GM12801 (cell line): ENCODE measurements at regions not wholly inside any gene's neighbourhood (a gene's known extent, or its start where the extent isn't known, plus 50 kb on each side); places are given as distances from the start of the nearest gene placed in this dataset.

Source experiments
- TF ChIP-seq, protein P1 (sequence below): IDR thresholded peaks from one replicate; pipeline ENCODE4 v1.5.1; 2011; ENCODE audit warnings: control low read depth; ENCODE audit not compliant: insufficient read length; ENCODE audit errors: extremely low read depth

GRCh38 chr15:69612112-69612511 is 159.5 kb downstream of the RPLP1 start:
- TF ChIP-seq, protein P1, sequence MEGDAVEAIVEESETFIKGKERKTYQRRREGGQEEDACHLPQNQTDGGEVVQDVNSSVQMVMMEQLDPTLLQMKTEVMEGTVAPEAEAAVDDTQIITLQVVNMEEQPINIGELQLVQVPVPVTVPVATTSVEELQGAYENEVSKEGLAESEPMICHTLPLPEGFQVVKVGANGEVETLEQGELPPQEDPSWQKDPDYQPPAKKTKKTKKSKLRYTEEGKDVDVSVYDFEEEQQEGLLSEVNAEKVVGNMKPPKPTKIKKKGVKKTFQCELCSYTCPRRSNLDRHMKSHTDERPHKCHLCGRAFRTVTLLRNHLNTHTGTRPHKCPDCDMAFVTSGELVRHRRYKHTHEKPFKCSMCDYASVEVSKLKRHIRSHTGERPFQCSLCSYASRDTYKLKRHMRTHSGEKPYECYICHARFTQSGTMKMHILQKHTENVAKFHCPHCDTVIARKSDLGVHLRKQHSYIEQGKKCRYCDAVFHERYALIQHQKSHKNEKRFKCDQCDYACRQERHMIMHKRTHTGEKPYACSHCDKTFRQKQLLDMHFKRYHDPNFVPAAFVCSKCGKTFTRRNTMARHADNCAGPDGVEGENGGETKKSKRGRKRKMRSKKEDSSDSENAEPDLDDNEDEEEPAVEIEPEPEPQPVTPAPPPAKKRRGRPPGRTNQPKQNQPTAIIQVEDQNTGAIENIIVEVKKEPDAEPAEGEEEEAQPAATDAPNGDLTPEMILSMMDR, result no peak

- TF ChIP-seq, protein P1, result no peak
Observed at GRCh38 chr15:69613182-69613581, 160.6 kb downstream of the RPLP1 start.

GRCh38 chr15:69613988-69614387 is 161.4 kb downstream of the RPLP1 start:
- TF ChIP-seq, protein P1, result no peak

GRCh38 chr15:69615736-69616135 is 163.1 kb downstream of the RPLP1 start:
- TF ChIP-seq, protein P1, result no peak

DNA sequence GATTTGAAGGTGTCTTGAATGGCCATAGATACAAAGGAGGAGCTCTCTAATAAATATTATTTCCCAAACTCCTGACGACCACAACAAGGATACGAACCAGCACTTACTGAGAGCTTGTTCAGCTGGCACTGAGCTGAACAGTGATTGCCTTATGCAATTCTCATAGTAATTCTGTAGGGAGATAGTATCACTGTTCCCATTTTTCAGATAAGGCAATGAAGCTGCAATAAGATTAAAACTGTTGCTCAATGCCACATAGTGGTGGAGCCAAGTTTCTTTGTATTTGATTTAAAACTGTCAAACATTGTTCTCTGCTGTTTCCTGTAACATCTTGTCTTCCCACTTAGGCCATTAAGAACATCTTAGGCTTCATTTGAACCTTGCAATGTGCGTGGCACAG is 163.9 kb downstream of the RPLP1 start:
- TF ChIP-seq, protein P1, result no peak

DNA sequence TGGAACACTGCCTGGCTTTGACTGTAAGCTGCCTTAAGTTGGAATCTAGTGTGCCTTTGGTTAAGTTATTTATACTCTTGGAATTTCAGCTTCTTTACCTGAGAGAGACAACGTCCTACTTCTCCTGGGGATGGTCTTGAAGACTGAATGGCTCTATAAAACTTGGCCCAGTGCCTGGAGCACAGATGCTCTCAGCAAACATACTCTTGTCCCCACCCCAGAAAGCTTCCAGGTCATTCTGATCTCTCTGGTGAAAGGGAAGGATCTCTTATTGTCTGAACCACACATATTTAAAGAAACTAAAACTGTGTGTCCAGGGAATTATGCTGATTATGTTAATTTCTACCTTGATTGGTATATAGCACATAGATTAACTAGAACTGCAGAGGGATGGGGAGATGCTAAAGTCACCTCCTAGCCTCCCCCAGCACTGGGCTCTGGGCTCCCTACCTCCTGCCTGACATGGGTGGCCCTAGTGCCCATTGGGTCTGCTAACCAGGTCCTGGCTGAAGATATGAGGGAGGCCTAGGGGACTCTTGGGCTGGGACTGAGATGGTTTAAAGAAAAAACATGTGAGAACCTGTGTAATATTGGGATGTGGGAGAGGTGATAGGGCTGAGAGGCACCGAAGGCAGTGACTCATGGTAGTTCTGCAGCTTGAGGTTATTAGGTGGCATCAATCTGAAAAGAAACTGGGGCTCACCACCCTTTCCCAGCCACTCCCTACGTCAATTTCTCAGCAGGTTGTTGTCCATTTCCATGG is 171.0 kb downstream of the RPLP1 start:
- TF ChIP-seq, protein P1, result no peak

DNA sequence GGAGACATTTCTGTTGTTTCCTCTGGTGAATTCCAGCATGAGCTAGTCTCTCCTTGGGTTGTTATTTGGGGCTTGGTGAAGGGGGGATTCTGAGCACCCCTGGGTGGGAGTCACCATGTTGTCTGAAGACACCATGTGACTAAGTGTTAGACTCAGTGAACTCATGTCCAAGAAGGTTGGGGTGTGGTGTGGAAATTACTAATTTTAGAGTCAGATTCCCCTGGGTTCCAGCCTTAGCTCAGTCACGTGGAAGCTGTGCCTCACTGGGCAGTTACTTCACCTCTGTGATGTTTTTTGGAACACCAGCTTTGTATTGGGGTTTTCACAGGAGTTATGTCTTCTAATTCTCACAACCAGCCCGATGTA is 171.5 kb downstream of the RPLP1 start:
- TF ChIP-seq, protein P1, result no peak

GRCh38 chr15:69624816-69625215 is 172.2 kb downstream of the RPLP1 start:
- TF ChIP-seq, protein P1, result no peak
